CD4-positive, alpha-beta T cell (primary cell): ENCODE measurements at regions not wholly inside any gene's neighbourhood (a gene's known extent, or its start where the extent isn't known, plus 50 kb on each side); places are given as distances from the start of the nearest gene placed in this dataset.

Experiments
- ATAC-seq: fragments of 200-7000 bp; cut with Tn5 transposase; one replicate; pipeline ENCODE4 v1.10.0; 2022; ENCODE audit warnings: mild to moderate bottlenecking; ENCODE audit not compliant: poor library complexity
- CTCF ChIA-PET: fragments of 350-600 bp; sonication (Branson Sonifier 250); formaldehyde crosslinking; loops from one replicate; lab custom pipeline; 2021; ENCODE audit warnings: antibody characterized with exemption, inconsistent platforms; lab: Charles Lee
- POLR2A ChIA-PET: fragments of 350-600 bp; sonication (Branson Sonifier 250); formaldehyde crosslinking; loops from one replicate; lab custom pipeline; 2021; ENCODE audit warnings: antibody characterized with exemption, inconsistent platforms; lab: Charles Lee
- DNase-seq, 14 experiments: peaks; one replicate each; pipeline ENCODE4 v3.0.0-alpha.2; 2013 to 2020; ENCODE audit warnings: mixed read lengths in 2 of 14
- H3K27ac ChIP-seq, 2 donors: one replicate each; pipeline versions ENCODE4 v1.5.1 to v1.7.0; 2013; ENCODE audit warnings: low read length in 2 of 2, low read depth in 1 of 2, mild to moderate bottlenecking in 1 of 2
- H3K27me3 ChIP-seq, 2 experiments: 1 replicate in 1 of 2; 2 replicates in 1 of 2; pipeline versions ENCODE4 v1.6.1 to v1.7.0; 2013; ENCODE audit warnings: low read length in 2 of 2, control low read depth in 1 of 2, mild to moderate bottlenecking in 1 of 2, moderate library complexity in 1 of 2; ENCODE audit not compliant: insufficient read depth in 2 of 2, control insufficient read depth in 1 of 2
- H3K36me3 ChIP-seq: one replicate; pipeline ENCODE4 v1.6.1; 2013; ENCODE audit warnings: low read length, control low read depth; ENCODE audit not compliant: insufficient read depth
- H3K4me1 ChIP-seq: one replicate; pipeline ENCODE4 v1.6.1; 2013; ENCODE audit warnings: low read length, control low read depth; ENCODE audit not compliant: insufficient read depth
- H3K4me3 ChIP-seq: one replicate; pipeline ENCODE4 v1.5.1; 2013; ENCODE audit warnings: mild to moderate bottlenecking, low read length, moderate library complexity
- H3K9me3 ChIP-seq, 2 experiments: 1 replicate in 1 of 2; 2 replicates in 1 of 2; pipeline versions ENCODE4 v1.6.1 to v1.7.0; 2013; ENCODE audit warnings: low read length in 2 of 2, mild to moderate bottlenecking in 2 of 2, control low read depth in 1 of 2, moderate library complexity in 1 of 2; ENCODE audit not compliant: control insufficient read depth in 1 of 2, insufficient read depth in 1 of 2
- H3K27ac Mint-ChIP-seq: one replicate; pipeline ENCODE4 v1.8.0; 2020; ENCODE audit warnings: mixed read lengths
- H3K27me3 Mint-ChIP-seq: one replicate; pipeline ENCODE4 v1.8.0; 2021; ENCODE audit warnings: mixed read lengths
- H3K36me3 Mint-ChIP-seq: one replicate; pipeline ENCODE4 v1.8.0; 2021; ENCODE audit warnings: low read depth, mixed read lengths
- H3K4me1 Mint-ChIP-seq: one replicate; pipeline ENCODE4 v1.8.0; 2021; ENCODE audit warnings: low read depth, mixed read lengths
- H3K4me3 Mint-ChIP-seq: one replicate; pipeline ENCODE4 v1.8.0; 2020; ENCODE audit warnings: mild to moderate bottlenecking, mixed read lengths
- H3K9me3 Mint-ChIP-seq: one replicate; pipeline ENCODE4 v1.8.0; 2020; ENCODE audit warnings: mixed read lengths
- intact Hi-C, 2 experiments: fragments of 100-400 bp; cut with DNase I in 1 of 2; cut with micrococcal nuclease in 1 of 2; formaldehyde crosslinking; loops; one replicate each; pipeline versions ENCODE4 v1.15.1 to v1.9.0; 2023 to 2025; cut with DNase I, micrococcal nuclease
- TF ChIP-seq, protein P1 (sequence below): fragments of 200-600 bp; IDR thresholded peaks from one replicate; pipeline ENCODE4 v1.8.0; 2022; ENCODE audit warnings: antibody characterized with exemption, mild to moderate bottlenecking

DNA sequence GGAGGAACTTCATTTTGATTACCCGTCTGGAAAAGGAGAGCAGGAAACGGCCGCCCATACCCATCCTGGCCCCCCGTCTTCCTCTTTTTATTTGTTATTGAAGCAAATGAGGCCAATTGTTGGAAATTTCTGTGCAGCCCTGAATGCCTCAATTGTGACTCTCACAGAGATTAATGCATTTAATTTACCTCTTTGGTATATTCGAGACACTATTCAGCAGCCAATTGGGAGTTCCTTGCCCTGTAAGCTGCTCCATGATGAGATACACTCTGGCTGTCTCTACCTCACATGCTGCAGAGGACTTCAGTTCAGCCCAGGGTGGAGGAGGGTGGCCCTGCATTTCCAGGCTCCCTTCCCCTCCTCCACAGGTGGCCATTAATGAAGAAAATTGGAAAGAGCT, 60.6 kb upstream of the NTM start:
- H3K36me3 Mint-ChIP-seq, result no peaks in the 10 kb centered on the region
- no peak for DNase-seq
- CTCF ChIA-PET, result no interaction called here
- POLR2A ChIA-PET, result no interaction called here
- ATAC-seq, result no peak
- no peaks in the 10 kb centered on the region for H3K4me1 ChIP-seq
- no peak overlapping the region for H3K27ac ChIP-seq
- H3K27me3 Mint-ChIP-seq, result peaks cover 3% of the 10 kb centered on the region
- H3K4me3 ChIP-seq, result no peak overlapping the region
- no peaks in the 10 kb centered on the region for H3K9me3 ChIP-seq
- H3K27me3 ChIP-seq, result no peaks in the 10 kb centered on the region
- H3K9me3 Mint-ChIP-seq, result peaks cover 1% of the 10 kb centered on the region
- TF ChIP-seq, protein P1, sequence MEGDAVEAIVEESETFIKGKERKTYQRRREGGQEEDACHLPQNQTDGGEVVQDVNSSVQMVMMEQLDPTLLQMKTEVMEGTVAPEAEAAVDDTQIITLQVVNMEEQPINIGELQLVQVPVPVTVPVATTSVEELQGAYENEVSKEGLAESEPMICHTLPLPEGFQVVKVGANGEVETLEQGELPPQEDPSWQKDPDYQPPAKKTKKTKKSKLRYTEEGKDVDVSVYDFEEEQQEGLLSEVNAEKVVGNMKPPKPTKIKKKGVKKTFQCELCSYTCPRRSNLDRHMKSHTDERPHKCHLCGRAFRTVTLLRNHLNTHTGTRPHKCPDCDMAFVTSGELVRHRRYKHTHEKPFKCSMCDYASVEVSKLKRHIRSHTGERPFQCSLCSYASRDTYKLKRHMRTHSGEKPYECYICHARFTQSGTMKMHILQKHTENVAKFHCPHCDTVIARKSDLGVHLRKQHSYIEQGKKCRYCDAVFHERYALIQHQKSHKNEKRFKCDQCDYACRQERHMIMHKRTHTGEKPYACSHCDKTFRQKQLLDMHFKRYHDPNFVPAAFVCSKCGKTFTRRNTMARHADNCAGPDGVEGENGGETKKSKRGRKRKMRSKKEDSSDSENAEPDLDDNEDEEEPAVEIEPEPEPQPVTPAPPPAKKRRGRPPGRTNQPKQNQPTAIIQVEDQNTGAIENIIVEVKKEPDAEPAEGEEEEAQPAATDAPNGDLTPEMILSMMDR, result no peak
- H3K36me3 ChIP-seq, result no peaks in the 10 kb centered on the region
- H3K27ac Mint-ChIP-seq, result no peak overlapping the region
- intact Hi-C loops, result no loop called here
- H3K4me3 Mint-ChIP-seq, result no peak overlapping the region
- no peaks in the 10 kb centered on the region for H3K4me1 Mint-ChIP-seq

DNA sequence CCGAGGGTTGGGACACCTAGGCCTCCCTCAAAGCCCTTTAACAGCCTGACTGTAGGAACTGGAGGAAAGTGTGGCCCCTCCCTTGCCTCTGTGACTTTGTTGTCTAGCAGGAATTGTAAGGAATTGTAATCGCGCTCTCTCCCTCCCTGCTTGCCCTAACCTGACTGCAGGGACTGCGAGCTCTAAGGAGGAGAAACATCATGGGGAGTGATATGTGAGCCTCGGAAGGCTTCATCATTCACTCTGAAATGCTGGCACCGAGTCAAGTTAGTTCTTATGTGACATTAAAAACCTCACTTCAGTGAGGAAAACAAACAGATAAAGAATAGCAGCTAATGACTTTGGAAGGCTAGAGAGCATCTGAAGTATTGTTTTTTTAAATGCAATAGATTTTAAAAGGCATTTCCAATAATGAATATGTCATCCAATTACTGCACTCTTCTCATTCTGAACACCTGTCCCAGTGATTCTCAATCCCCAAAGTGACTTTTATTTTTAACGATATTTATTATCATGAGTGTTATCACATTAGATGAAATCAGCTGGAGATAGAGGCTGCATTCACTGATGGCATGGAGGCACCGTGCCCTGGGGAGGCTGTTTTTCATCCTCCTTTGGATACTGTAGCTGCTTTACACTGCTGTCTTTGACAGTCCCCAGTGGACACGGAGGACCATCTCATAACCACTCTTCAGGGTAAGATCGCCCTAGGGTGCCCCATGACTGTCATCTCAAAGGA, 58.5 kb upstream of the NTM start:
- H3K27me3 ChIP-seq, result no peaks in the 10 kb centered on the region
- TF ChIP-seq, protein P1, result no peak
- Mint-ChIP-seq H3K27me3 (peaks cover 3% of the 10 kb centered on the region), H3K27ac (no peak overlapping the region), H3K4me1 (no peaks in the 10 kb centered on the region), H3K9me3 (no peaks in the 10 kb centered on the region), H3K36me3 (no peaks in the 10 kb centered on the region), H3K4me3 (no peak overlapping the region)
- H3K4me3 ChIP-seq, result no peak overlapping the region
- H3K36me3 ChIP-seq, result no peaks in the 10 kb centered on the region
- no peak for ATAC-seq
- no peak for DNase-seq
- POLR2A ChIA-PET, result no interaction called here
- H3K27ac ChIP-seq, result no peak overlapping the region
- no peaks in the 10 kb centered on the region for H3K9me3 ChIP-seq
- H3K4me1 ChIP-seq, result no peaks in the 10 kb centered on the region
- intact Hi-C loops, result no loop called here
- CTCF ChIA-PET, result no interaction called here
